A673 (cell line): ENCODE measurements at regions not wholly inside any gene's neighbourhood (a gene's known extent, or its start where the extent isn't known, plus 50 kb on each side); places are given as distances from the start of the nearest gene placed in this dataset.

Source experiments
- CTCF ChIP-seq: fragments of 300-800, 200-600 bp; sonication (generic); conservative IDR thresholded peaks from 2 replicates; pipeline ENCODE4 v1.5.1; 2017; ENCODE audit warnings: low read depth, mild to moderate bottlenecking, antibody characterized with exemption, low read length, moderate library complexity, mixed read lengths
- EZH2 ChIP-seq: fragments of 200-600 bp; sonication (generic); IDR thresholded peaks from 2 replicates; pipeline ENCODE4 v1.6.1; 2017; ENCODE audit warnings: borderline replicate concordance, low read depth, mild to moderate bottlenecking, mixed read lengths, antibody characterized with exemption, low read length; ENCODE audit not compliant: poor library complexity, severe bottlenecking

GRCh38 chr2:157194844-157195243 lies 62.7 kb upstream of the GALNT5 start:
- TF ChIP-seq CTCF (no peak), EZH2 (no peak)
